GM23338 (cell line): ENCODE measurements at regions not wholly inside any gene's neighbourhood (a gene's known extent, or its start where the extent isn't known, plus 50 kb on each side); places are given as distances from the start of the nearest gene placed in this dataset.

Experiments used
- ATAC-seq: fragments of 200-7000 bp; cut with Tn5 transposase; 3 replicates; pipeline ENCODE4 v1.9.1; 2020
- DNase-seq: peaks from one replicate; pipeline ENCODE4 v3.0.0-alpha.2; 2015; ENCODE audit warnings: low spot score
- H2AFZ ChIP-seq: fragments of 200-600 bp; sonication (generic); 2 replicates; pipeline ENCODE4 v1.8.0; 2016; ENCODE audit warnings: antibody characterized with exemption, mild to moderate bottlenecking, moderate library complexity
- H3F3A ChIP-seq: fragments of 200-600 bp; sonication (generic); replicated peaks from 2 replicates; pipeline ENCODE4 v1.8.0; 2017; ENCODE audit warnings: antibody characterized with exemption, mixed run types, low read depth
- H3K27ac ChIP-seq: fragments of 200-600 bp; sonication (generic); 2 replicates; pipeline ENCODE4 v1.6.1; 2016; ENCODE audit warnings: low read depth
- H3K27me3 ChIP-seq: fragments of 200-600 bp; sonication (generic); 2 replicates; pipeline ENCODE4 v1.8.0; 2016; ENCODE audit warnings: mild to moderate bottlenecking, mixed run types, moderate library complexity; ENCODE audit not compliant: insufficient read depth
- H3K36me3 ChIP-seq: fragments of 200-600 bp; sonication (generic); 2 replicates; pipeline ENCODE4 v1.8.0; 2016; ENCODE audit warnings: mild to moderate bottlenecking; ENCODE audit not compliant: insufficient read depth
- H3K4me1 ChIP-seq: fragments of 200-600 bp; sonication (generic); 2 replicates; pipeline ENCODE4 v1.8.0; 2016; ENCODE audit warnings: mild to moderate bottlenecking, moderate library complexity; ENCODE audit not compliant: insufficient read depth
- H3K4me2 ChIP-seq: fragments of 200-600 bp; sonication (generic); 2 replicates; pipeline ENCODE4 v1.7.1; 2017; ENCODE audit warnings: mixed run types
- H3K4me3 ChIP-seq: fragments of 200-600 bp; sonication (generic); 2 replicates; pipeline ENCODE4 v1.6.1; 2016; ENCODE audit warnings: mixed run types
- H3K79me2 ChIP-seq: fragments of 200-600 bp; sonication (generic); replicated peaks from 2 replicates; pipeline ENCODE4 v1.8.0; 2017; ENCODE audit warnings: mild to moderate bottlenecking; ENCODE audit not compliant: insufficient read depth
- H3K9me2 ChIP-seq: fragments of 200-600 bp; sonication (generic); 2 replicates; pipeline ENCODE4 v1.8.0; 2017; ENCODE audit not compliant: insufficient read depth
- H4K20me1 ChIP-seq: fragments of 200-600 bp; sonication (generic); replicated peaks from 2 replicates; pipeline ENCODE4 v1.8.0; 2017; ENCODE audit warnings: mild to moderate bottlenecking; ENCODE audit not compliant: insufficient read depth
- H3K27ac Mint-ChIP-seq: 2 replicates; pipeline ENCODE4 v1.8.0; 2020; ENCODE audit warnings: inconsistent platforms, mild to moderate bottlenecking, moderate library complexity, mixed read lengths
- H3K27me3 Mint-ChIP-seq: 3 replicates; pipeline ENCODE4 v1.8.0; 2022; ENCODE audit warnings: low read depth, mild to moderate bottlenecking, moderate library complexity, mixed read lengths, inconsistent platforms; ENCODE audit not compliant: insufficient read depth, poor library complexity
- H3K36me3 Mint-ChIP-seq: 3 replicates; pipeline ENCODE4 v1.8.0; 2021; ENCODE audit warnings: low read depth, mild to moderate bottlenecking, inconsistent platforms, moderate library complexity, mixed read lengths
- H3K4me1 Mint-ChIP-seq: 3 replicates; pipeline ENCODE4 v1.8.0; 2020; ENCODE audit warnings: mild to moderate bottlenecking, inconsistent platforms, mixed read lengths
- H3K4me3 Mint-ChIP-seq: 3 replicates; pipeline ENCODE4 v1.8.0; 2021; ENCODE audit warnings: moderate library complexity, mild to moderate bottlenecking, inconsistent platforms, mixed read lengths
- H3K9me3 Mint-ChIP-seq: 3 replicates; pipeline ENCODE4 v1.8.0; 2020; ENCODE audit warnings: moderate library complexity, mild to moderate bottlenecking, inconsistent platforms, mixed read lengths
- CREB1 ChIP-seq: fragments of 250-450 bp; sonication (Bioruptor Pico); IDR thresholded peaks from 2 replicates; pipeline ENCODE4 v1.5.0; 2020; ENCODE audit warnings: low read depth, mild to moderate bottlenecking, moderate library complexity
- EZH2 ChIP-seq: fragments of 200-600 bp; sonication (generic); IDR thresholded peaks from one replicate; pipeline ENCODE4 v1.8.0; 2017; ENCODE audit warnings: antibody characterized with exemption, mild to moderate bottlenecking, low read depth; ENCODE audit not compliant: unreplicated experiment
- JUNB ChIP-seq: IDR thresholded peaks from one replicate; pipeline ENCODE4 v1.6.1; 2016; ENCODE audit warnings: antibody characterized with exemption; ENCODE audit not compliant: unreplicated experiment
- NANOG ChIP-seq: IDR thresholded peaks from 2 replicates; pipeline ENCODE4 v1.6.1; 2016; ENCODE audit warnings: antibody characterized with exemption, borderline replicate concordance
- ZNF331 ChIP-seq: fragments of 250-450 bp; sonication (Bioruptor Pico); IDR thresholded peaks from 2 replicates; pipeline ENCODE4 v1.5.0; 2020; ENCODE audit warnings: low read depth, mild to moderate bottlenecking, moderate library complexity
- TF ChIP-seq, protein P1 (sequence below): IDR thresholded peaks from 2 replicates; pipeline ENCODE4 v1.6.1; 2016; ENCODE audit warnings: antibody characterized with exemption
- TF ChIP-seq, protein P2 (sequence below), 2 experiments: fragments of 200-600 bp in 1 of 2; sonication (generic) in 1 of 2; conservative IDR thresholded peaks; 2 replicates each; pipeline versions ENCODE4 v1.5.1 to v1.6.1; 2016 to 2017; ENCODE audit warnings: antibody characterized with exemption in 2 of 2, low read depth in 2 of 2, mild to moderate bottlenecking in 2 of 2, moderate library complexity in 1 of 2
- TF ChIP-seq, protein P3 (sequence below): fragments of 250-450 bp; sonication (Bioruptor Pico); IDR thresholded peaks from 2 replicates; pipeline ENCODE4 v1.5.0; 2020; ENCODE audit warnings: mild to moderate bottlenecking, moderate library complexity
- TF ChIP-seq, protein P4 (sequence below): IDR thresholded peaks from one replicate; pipeline ENCODE4 v1.6.1; 2018; ENCODE audit warnings: antibody characterized with exemption; ENCODE audit not compliant: unreplicated experiment

DNA sequence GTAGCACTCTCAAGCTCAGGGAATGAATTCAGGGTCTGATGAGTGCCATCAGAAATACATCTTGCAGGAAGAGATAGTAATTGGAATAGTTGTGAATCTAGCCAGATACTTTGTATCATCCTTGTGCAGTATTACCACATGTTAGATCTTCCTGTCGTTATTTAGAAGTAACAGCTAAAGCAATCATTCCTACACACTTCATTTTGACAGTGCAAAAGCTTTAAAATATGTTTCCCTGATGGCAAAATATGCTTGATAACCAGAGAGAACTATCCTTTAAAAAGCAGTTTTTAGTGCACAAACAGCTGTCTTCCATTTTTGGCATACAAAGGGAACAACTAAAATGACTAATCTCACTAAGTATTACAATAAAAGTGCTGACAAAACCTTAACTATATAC lies 149.5 kb upstream of the SLC38A2 start:
- H3K4me3 Mint-ChIP-seq = no peak overlapping the region
- TF ChIP-seq EZH2 (no peak), NANOG (no peak), CREB1 (CRISPR knock-in tag) (no peak), ZNF331 (CRISPR knock-in tag) (no peak), JUNB (no peak)
- TF ChIP-seq, protein P1, sequence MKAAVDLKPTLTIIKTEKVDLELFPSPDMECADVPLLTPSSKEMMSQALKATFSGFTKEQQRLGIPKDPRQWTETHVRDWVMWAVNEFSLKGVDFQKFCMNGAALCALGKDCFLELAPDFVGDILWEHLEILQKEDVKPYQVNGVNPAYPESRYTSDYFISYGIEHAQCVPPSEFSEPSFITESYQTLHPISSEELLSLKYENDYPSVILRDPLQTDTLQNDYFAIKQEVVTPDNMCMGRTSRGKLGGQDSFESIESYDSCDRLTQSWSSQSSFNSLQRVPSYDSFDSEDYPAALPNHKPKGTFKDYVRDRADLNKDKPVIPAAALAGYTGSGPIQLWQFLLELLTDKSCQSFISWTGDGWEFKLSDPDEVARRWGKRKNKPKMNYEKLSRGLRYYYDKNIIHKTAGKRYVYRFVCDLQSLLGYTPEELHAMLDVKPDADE = no peak
- TF ChIP-seq, protein P2, sequence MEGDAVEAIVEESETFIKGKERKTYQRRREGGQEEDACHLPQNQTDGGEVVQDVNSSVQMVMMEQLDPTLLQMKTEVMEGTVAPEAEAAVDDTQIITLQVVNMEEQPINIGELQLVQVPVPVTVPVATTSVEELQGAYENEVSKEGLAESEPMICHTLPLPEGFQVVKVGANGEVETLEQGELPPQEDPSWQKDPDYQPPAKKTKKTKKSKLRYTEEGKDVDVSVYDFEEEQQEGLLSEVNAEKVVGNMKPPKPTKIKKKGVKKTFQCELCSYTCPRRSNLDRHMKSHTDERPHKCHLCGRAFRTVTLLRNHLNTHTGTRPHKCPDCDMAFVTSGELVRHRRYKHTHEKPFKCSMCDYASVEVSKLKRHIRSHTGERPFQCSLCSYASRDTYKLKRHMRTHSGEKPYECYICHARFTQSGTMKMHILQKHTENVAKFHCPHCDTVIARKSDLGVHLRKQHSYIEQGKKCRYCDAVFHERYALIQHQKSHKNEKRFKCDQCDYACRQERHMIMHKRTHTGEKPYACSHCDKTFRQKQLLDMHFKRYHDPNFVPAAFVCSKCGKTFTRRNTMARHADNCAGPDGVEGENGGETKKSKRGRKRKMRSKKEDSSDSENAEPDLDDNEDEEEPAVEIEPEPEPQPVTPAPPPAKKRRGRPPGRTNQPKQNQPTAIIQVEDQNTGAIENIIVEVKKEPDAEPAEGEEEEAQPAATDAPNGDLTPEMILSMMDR (conservative IDR thresholded peaks at IDR 0.05; ENCODE audit: low read depth in 2 of 2) = no peak
- TF ChIP-seq, protein P3, sequence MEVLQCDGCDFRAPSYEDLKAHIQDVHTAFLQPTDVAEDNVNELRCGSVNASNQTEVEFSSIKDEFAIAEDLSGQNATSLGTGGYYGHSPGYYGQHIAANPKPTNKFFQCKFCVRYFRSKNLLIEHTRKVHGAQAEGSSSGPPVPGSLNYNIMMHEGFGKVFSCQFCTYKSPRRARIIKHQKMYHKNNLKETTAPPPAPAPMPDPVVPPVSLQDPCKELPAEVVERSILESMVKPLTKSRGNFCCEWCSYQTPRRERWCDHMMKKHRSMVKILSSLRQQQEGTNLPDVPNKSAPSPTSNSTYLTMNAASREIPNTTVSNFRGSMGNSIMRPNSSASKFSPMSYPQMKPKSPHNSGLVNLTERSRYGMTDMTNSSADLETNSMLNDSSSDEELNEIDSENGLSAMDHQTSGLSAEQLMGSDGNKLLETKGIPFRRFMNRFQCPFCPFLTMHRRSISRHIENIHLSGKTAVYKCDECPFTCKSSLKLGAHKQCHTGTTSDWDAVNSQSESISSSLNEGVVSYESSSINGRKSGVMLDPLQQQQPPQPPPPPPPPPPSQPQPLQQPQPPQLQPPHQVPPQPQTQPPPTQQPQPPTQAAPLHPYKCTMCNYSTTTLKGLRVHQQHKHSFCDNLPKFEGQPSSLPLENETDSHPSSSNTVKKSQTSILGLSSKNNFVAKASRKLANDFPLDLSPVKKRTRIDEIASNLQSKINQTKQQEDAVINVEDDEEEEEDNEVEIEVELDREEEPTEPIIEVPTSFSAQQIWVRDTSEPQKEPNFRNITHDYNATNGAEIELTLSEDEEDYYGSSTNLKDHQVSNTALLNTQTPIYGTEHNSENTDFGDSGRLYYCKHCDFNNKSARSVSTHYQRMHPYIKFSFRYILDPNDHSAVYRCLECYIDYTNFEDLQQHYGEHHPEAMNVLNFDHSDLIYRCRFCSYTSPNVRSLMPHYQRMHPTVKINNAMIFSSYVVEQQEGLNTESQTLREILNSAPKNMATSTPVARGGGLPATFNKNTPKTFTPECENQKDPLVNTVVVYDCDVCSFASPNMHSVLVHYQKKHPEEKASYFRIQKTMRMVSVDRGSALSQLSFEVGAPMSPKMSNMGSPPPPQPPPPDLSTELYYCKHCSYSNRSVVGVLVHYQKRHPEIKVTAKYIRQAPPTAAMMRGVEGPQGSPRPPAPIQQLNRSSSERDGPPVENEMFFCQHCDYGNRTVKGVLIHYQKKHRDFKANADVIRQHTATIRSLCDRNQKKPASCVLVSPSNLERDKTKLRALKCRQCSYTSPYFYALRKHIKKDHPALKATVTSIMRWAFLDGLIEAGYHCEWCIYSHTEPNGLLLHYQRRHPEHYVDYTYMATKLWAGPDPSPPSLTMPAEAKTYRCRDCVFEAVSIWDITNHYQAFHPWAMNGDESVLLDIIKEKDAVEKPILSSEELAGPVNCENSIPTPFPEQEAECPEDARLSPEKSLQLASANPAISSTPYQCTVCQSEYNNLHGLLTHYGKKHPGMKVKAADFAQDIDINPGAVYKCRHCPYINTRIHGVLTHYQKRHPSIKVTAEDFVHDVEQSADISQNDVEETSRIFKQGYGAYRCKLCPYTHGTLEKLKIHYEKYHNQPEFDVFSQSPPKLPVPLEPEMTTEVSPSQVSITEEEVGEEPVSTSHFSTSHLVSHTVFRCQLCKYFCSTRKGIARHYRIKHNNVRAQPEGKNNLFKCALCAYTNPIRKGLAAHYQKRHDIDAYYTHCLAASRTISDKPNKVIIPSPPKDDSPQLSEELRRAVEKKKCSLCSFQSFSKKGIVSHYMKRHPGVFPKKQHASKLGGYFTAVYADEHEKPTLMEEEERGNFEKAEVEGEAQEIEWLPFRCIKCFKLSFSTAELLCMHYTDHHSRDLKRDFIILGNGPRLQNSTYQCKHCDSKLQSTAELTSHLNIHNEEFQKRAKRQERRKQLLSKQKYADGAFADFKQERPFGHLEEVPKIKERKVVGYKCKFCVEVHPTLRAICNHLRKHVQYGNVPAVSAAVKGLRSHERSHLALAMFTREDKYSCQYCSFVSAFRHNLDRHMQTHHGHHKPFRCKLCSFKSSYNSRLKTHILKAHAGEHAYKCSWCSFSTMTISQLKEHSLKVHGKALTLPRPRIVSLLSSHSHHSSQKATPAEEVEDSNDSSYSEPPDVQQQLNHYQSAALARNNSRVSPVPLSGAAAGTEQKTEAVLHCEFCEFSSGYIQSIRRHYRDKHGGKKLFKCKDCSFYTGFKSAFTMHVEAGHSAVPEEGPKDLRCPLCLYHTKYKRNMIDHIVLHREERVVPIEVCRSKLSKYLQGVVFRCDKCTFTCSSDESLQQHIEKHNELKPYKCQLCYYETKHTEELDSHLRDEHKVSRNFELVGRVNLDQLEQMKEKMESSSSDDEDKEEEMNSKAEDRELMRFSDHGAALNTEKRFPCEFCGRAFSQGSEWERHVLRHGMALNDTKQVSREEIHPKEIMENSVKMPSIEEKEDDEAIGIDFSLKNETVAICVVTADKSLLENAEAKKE (CRISPR knock-in tag) = no peak
- TF ChIP-seq, protein P4, sequence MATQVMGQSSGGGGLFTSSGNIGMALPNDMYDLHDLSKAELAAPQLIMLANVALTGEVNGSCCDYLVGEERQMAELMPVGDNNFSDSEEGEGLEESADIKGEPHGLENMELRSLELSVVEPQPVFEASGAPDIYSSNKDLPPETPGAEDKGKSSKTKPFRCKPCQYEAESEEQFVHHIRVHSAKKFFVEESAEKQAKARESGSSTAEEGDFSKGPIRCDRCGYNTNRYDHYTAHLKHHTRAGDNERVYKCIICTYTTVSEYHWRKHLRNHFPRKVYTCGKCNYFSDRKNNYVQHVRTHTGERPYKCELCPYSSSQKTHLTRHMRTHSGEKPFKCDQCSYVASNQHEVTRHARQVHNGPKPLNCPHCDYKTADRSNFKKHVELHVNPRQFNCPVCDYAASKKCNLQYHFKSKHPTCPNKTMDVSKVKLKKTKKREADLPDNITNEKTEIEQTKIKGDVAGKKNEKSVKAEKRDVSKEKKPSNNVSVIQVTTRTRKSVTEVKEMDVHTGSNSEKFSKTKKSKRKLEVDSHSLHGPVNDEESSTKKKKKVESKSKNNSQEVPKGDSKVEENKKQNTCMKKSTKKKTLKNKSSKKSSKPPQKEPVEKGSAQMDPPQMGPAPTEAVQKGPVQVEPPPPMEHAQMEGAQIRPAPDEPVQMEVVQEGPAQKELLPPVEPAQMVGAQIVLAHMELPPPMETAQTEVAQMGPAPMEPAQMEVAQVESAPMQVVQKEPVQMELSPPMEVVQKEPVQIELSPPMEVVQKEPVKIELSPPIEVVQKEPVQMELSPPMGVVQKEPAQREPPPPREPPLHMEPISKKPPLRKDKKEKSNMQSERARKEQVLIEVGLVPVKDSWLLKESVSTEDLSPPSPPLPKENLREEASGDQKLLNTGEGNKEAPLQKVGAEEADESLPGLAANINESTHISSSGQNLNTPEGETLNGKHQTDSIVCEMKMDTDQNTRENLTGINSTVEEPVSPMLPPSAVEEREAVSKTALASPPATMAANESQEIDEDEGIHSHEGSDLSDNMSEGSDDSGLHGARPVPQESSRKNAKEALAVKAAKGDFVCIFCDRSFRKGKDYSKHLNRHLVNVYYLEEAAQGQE = no peak
- no peak for ATAC-seq
- H3K27ac ChIP-seq = no peak overlapping the region
- peaks cover 2% of the 10 kb centered on the region for H3K27me3 Mint-ChIP-seq
- no peak for DNase-seq
- no peaks in the 10 kb centered on the region; the same call in 1 of the 2 replicates for H3K9me2 ChIP-seq
- no peak overlapping the region for H3K27ac Mint-ChIP-seq
- H3K4me3 ChIP-seq = no peak overlapping the region
- H3K4me2 ChIP-seq = no peak overlapping the region
- peaks cover 19% of the 10 kb centered on the region for H3K4me1 Mint-ChIP-seq
- H3K4me1 ChIP-seq = no peaks in the 10 kb centered on the region; the same call in 1 of the 2 replicates
- H3K36me3 Mint-ChIP-seq = peaks cover 1% of the 10 kb centered on the region; the same call in 2 of the 3 replicates
- no peak overlapping the region for H2AFZ ChIP-seq
- no peaks in the 10 kb centered on the region for H4K20me1 ChIP-seq
- no peaks in the 10 kb centered on the region for H3K79me2 ChIP-seq
- H3F3A ChIP-seq = no peaks in the 10 kb centered on the region
- no peaks in the 10 kb centered on the region; the same call in 2 of the 3 replicates for H3K9me3 Mint-ChIP-seq
- H3K36me3 ChIP-seq = no peaks in the 10 kb centered on the region
- H3K27me3 ChIP-seq = no peaks in the 10 kb centered on the region
